ENCODE measurements at regions not wholly inside any gene's neighbourhood (a gene's known extent, or its start where the extent isn't known, plus 50 kb on each side); places are given as distances from the start of the nearest gene placed in this dataset.

DNA sequence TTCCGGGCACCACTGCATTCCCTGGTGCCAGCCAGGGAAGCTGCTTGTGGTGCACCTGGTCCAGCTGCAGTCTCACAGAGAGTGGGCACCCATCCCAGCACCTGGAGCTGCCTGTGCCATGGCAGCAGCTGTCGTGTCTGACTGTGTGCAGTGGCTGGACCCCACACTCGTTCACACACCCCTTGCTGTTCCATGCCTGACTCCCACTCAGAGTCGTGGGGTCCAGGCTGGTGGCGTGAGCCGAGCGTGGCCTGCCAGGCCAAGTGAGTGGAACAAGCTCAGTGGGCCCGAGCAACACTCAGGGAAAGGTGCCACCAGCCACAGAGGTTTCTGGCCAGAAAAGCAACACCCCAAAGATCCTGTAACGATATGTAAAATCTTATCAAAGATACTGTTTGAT, 97.2 kb upstream of the KCNK1 start:
- no peak for DNase-seq (ENCODE audit: low read depth in 2 of 2)

DNA sequence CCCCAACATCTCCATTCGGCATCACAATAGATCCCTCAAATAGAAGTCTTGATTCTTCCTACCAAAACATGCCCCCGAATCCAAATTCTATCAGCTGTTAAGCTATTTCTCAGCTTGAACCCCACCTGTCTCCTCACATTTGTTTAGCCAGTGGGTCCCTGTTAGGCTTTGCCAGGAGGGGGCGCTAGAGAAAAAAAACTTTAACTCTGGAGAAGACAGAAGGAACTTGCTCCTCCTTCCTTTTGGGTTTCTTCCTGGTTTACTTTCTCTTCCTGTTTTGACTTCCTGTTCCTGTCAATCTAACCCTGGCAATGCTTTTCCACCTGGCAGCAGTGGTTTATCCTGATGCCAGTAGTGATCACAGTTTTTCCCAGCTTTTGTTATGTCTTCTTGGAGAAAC, 95.6 kb upstream of the KCNK1 start:
- peak in 1 of 2 experiments; percentile 8 for DNase-seq (ENCODE audit: low read depth in 2 of 2)

DNA sequence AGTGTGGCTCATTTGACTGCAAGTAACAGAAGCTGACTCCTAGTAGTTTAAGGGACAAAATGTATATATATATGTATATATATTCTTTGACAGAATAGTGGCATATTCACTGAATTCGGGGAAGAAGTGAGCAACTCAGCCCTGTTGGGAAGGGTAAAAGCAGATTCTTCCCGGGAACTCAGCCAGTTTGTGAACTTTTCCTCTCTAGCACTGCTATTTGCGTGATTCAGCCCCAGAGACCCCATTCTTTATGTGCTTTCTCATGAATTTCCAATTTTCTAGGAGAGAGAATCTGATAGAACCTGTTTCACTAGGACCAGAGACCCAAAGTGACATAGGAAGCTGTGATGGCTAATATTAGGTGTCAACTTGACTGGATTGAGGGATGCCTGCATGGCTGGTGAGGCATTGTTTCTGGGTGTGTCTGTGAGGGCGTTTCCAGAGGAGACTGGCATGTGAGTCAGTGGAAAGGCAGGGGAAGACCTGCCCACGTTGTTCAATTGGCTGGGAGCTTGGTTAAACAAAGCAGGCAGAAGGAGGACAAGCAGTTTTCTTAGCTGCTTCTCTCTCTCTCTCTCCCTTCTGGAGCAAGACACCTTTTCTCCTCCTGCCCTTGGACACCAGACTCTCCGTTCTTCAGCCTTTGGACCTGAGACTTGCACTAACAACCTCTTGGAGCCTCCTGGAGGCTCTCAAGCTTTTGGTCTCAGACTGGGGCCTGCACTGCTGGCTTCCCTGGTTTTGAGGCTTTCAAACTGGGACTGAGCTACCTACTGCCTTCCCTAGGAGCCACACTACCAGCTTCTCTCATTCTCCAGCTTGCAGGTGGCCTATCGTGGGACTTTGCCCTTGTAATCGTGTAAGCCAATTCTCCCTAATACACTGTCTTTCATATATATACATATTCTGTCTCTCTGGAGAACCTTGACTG, 93.4 kb upstream of the KCNK1 start:
- DNase-seq (ENCODE audit: low read depth in 2 of 2) = no peak

DNA sequence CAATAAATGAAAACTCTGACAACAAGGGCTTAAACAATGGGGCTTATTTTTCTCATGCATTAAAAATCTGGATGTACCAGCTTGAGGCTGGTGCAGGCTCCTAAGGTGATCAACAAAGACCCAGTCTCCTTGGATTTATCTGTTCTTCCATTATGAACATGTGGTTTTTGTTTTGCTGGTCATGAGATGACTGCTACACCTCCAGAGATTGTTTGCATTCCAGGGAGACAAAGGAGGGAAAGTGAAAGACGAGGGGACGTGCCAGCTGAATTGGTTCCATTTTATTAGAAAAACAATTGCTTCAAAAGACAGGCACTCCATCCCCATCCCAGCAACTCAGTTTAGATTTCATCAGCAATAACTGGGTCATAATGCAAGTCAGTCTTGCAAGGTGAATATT, 90.9 kb upstream of the KCNK1 start:
- DNase-seq (ENCODE audit: low read depth in 2 of 2) = no peak

DNA sequence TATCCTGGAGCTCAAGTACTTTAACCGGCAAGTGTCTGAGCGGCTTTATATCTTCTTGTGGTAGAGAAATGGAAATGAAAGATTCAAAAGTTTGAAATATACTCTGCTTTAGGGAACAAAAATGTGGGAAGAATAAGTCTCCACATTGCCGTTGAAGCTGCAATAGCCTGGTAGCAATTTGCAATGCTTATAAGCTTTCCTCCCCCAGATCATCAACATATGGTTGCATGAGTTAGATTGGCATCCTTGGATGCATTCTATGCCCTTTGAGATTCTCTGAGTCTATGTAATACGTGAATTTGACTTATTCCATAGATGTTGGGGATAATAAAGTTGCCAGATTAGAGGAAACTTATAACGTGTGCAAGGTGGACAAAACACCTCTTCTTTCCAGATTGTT, 86.1 kb upstream of the KCNK1 start:
- DNase-seq (ENCODE audit: low read depth in 2 of 2) = no peak

DNA sequence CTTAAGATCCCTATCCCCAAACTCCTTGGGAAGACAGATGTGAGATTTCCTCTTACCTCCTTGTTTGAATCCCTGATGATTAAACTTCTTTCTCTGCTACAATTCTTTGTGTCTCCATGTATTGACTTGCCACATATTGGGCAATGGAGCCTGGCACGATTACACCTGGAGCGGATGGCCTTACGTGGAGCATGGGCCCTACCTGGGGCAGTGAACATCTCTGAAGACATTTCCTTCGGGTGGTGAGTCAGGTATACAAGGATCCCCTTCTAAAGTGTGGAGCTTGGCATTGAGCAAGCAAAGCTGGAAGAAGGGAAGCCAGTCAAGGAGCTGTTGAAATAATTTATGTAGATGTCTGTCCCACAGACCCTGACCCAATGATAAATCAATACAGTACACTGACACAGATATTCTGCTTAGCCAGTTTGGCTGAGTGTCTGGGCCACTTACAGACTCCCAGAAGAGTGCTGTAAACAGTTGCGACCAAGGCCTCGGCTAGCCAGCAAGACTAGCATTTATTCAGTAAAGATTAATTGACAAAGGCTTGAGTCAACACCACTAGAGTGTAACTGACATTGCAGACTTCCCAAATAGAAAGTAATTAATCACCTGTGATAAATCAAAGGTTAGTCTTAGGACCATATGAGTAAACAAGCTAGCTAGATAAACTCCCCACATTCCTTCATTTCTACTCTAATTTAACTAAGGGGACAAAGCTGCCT, 83.1 kb upstream of the KCNK1 start:
- DNase-seq (ENCODE audit: low read depth in 2 of 2) = no peak

DNA sequence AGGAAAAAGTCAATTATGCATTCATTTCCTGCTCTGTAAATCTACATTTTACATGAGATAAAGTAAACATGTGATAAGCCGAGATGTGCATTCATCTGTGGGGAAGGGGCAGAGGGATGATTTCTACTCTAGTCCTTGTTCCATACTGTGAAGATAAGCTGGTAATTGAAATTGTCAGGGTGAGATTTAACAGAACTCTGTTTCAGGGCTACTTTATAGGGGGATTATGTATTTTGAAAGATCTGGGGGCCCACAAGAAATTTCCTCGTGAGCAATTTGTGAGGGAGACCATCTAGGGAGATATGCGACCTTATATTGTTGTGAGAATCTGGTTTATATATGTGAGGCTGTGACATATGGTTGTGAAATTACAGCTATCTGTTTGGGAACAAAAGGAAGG, 73.1 kb upstream of the KCNK1 start:
- no peak for DNase-seq (ENCODE audit: low read depth in 2 of 2)

DNA sequence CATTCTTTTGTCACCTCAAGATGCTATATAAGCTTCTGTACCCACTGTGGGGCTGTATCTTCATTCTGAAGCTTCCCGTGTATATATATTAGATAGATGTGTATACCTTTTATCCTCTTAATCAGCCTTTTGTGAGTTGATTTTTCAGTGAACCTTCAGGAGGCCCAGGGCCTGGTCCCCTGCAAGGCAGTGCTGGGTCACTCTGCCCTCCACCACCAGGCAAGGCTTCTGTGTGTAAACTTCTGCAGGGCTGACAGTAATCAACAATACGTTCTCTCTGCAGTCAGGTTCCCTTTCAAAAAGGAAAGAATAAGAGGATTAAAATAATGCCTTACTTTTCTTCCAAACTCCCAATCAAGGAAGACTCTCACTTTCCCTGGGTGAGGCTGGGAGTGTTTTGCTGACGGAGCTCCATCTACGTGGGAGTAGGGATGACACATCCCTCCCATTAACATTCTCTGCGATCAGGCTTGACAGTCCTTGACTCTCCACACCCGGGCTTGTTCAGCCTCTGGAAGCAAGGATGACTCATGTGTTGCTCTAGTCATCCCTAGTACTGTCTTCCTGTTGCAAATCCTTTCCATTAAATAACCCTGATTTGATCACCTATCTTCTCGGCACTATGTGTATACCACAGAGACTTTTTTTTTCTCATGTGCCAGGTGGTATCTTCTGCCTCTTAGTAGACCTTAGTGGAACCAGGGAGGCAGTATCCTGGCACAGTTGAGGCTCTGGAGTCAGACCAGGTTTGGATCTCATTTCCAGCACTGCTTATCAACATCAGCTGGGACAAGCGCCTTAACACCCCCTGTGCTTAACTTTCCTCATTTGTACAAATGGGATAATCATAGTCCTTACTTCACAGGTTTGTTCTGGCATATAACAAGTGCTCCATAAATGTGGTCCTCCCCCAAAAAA, 70.3 kb upstream of the KCNK1 start:
- DNase-seq (ENCODE audit: low read depth in 2 of 2) = no peak

DNA sequence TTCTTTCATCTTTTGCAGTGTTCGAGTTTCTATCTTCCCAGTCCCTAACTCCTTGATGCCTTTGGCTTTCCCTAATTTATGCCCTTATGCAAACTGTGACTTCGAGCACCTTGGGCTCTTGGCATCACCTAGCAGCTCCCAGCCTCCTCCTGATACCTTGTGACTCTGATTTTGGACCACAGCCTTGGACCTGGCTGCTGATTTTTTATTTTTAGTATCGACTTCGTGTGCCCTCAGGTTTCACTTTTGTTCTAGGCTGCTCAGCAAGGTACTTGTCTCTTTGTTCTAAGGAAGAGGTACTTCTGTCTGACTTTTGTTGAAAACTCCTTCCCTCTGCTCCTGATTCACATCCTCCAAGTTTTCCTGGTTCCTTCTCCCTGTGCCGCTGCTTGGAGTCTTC, 69.6 kb upstream of the KCNK1 start:
- DNase-seq (ENCODE audit: low read depth in 2 of 2) = no peak

DNA sequence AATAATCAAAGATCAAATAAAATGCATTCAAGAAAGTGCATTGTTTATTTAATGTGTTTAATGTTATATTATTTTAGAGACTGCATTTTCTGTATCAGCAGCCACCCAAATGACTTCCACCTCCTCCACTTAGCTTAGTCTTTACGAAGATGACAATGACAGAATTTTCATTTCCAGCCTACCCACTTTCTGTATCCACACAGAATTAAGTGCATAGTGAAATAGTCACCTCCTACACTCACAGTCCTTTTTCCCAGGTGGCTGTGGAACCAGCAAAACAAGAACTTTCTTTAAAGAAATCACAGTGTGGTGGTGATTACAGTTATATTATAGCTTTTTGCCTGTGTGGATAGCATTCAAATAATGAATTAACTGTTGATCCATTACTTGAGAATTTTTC, 66.2 kb upstream of the KCNK1 start:
- DNase-seq (ENCODE audit: low read depth in 2 of 2) = no peak

DNA sequence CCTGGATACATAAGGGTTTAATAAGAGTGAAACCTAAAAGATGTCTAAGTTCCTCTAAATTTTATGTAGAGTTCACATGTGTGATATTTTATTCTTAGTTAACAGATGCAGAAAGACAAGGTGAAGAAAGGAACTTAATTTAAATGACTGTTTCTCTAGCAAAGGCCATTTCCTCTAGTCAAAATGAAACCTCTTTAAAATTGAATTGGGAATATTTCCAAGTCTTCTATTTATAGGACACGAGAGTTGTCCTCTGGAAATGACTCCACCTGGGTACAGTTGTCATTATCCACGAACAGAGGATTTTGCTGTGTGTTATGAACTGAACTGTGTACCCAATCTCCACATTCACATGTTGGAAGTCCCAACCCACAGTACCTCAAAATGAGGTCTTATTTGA, 64.5 kb upstream of the KCNK1 start:
- no peak for DNase-seq (ENCODE audit: low read depth in 2 of 2)

DNA sequence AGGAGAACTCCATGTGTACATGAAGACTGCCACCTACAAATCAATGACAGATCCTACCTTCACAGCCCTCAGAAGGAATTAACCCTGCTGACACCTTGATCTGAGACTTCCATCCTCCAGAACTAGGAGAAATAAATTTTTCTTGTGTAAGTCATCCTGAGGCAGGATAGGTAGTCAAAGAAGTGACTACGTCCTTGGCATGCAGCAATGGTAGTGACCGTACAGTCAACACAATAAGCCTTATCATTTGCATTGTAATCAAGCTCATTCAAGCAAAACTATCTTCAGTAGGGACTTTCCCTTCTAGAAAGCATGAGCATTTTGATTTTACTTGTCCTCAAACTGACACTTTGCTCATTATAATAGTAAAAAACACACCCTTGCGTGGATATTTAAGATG, 64.0 kb upstream of the KCNK1 start:
- DNase-seq (ENCODE audit: low read depth in 2 of 2) = no peak

DNA sequence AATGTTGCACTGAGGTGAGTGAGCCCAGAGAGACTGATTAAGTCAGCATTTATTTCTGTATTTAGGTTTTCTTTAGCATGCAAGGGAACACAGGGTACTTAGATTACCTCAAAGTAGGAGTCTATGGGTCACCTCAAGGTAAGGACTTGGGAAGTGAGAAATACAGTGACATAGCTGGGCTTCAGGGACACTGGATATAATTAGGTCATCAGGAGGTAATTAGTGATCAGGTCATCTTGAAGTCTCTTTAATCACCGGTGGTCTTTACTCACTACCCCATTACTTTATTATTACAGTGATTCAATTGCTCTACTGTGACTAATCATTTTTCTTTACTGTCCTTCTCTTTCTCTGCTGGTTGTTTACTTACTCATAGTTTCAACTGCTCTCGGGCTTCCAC, 59.9 kb upstream of the KCNK1 start:
- DNase-seq (ENCODE audit: low read depth in 2 of 2) = no peak

DNA sequence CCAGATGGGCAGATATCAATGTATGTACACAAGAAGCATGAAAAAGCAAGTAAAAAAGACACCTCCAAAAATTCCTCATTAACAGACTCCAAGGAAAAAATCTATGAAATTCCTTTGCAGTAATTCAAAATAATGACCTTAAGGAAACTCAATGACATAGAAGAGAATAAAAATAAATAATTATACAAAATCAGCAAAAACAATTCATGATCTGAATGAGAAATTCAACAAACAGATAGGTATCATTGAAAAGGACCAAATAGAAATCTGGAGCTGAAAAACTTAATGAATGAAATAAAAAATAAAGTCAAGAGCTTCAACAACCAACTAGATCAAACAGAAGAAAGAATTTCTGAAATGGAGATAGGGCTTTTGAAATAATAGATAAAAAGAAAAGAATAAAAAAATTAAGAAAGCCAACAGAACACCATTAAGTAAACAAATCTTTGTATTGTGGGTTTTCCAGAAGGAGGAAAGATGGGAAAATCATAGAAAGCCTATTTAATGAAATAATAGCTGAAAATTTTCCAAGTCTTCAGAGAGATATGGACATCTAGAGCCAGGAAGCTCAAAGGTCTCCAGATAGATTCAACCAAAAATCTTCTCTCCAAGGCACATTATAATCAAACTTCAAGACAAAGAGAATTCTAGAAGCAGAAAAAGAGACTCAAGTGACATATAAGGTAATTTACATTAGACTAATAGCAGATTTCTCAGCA, 52.0 kb upstream of the KCNK1 start:
- DNase-seq (ENCODE audit: low read depth in 2 of 2) = no peak
